ENCODE measurements at regions not wholly inside any gene's neighbourhood (a gene's known extent, or its start where the extent isn't known, plus 50 kb on each side); places are given as distances from the start of the nearest gene placed in this dataset.

GRCh38 chr4:181189751-181190150, 1053.5 kb upstream of the TENM3 start:
- no peak for DNase-seq (ENCODE audit: low read depth)

- DNase-seq (ENCODE audit: low read depth): no peak
Observed at GRCh38 chr4:181193131-181193930, 1049.9 kb upstream of the TENM3 start.

- no peak for DNase-seq (ENCODE audit: low read depth)
Observed at GRCh38 chr4:181194096-181194495, 1049.1 kb upstream of the TENM3 start.

GRCh38 chr4:181200076-181200475, 1043.1 kb upstream of the TENM3 start:
- DNase-seq (ENCODE audit: low read depth): no peak

GRCh38 chr4:181202240-181202639, 1041.0 kb upstream of the TENM3 start:
- DNase-seq (ENCODE audit: low read depth): no peak

GRCh38 chr4:181204109-181204508, 1039.1 kb upstream of the TENM3 start:
- no peak for DNase-seq (ENCODE audit: low read depth)

GRCh38 chr4:181213551-181213950, 1029.7 kb upstream of the TENM3 start:
- DNase-seq (ENCODE audit: low read depth): no peak

GRCh38 chr4:181216501-181216900, 1026.7 kb upstream of the TENM3 start:
- no peak for DNase-seq (ENCODE audit: low read depth)

- DNase-seq (ENCODE audit: low read depth): no peak
Observed at GRCh38 chr4:181219783-181220416, 1023.3 kb upstream of the TENM3 start.

GRCh38 chr4:181224852-181225251, 1018.4 kb upstream of the TENM3 start:
- no peak for DNase-seq (ENCODE audit: low read depth)

- DNase-seq (ENCODE audit: low read depth): no peak
Observed at GRCh38 chr4:181225616-181226261, 1017.5 kb upstream of the TENM3 start.

GRCh38 chr4:181234951-181235680, 1008.1 kb upstream of the TENM3 start:
- DNase-seq (ENCODE audit: low read depth): no peak

- no peak for DNase-seq (ENCODE audit: low read depth)
Observed at GRCh38 chr4:181245326-181245725, 997.9 kb upstream of the TENM3 start.

GRCh38 chr4:181249031-181249430, 994.2 kb upstream of the TENM3 start:
- no peak for DNase-seq (ENCODE audit: low read depth)

GRCh38 chr4:181254771-181255170, 988.4 kb upstream of the TENM3 start:
- no peak for DNase-seq (ENCODE audit: low read depth)

- DNase-seq (ENCODE audit: low read depth): no peak
Observed at GRCh38 chr4:181258569-181258968, 984.6 kb upstream of the TENM3 start.

- no peak for DNase-seq (ENCODE audit: low read depth)
Observed at GRCh38 chr4:181259081-181259709, 984.0 kb upstream of the TENM3 start.

- DNase-seq (ENCODE audit: low read depth): no peak
Observed at GRCh38 chr4:181261279-181261678, 981.9 kb upstream of the TENM3 start.

GRCh38 chr4:181264893-181265292, 978.3 kb upstream of the TENM3 start:
- DNase-seq (ENCODE audit: low read depth): no peak

- DNase-seq (ENCODE audit: low read depth): no peak
Observed at GRCh38 chr4:181265370-181265769, 977.8 kb upstream of the TENM3 start.

GRCh38 chr4:181271116-181271640, 972.0 kb upstream of the TENM3 start:
- no peak for DNase-seq (ENCODE audit: low read depth)

GRCh38 chr4:181272422-181272821, 970.8 kb upstream of the TENM3 start:
- DNase-seq (ENCODE audit: low read depth): no peak
